H1 (cell line): ENCODE measurements at regions not wholly inside any gene's neighbourhood (a gene's known extent, or its start where the extent isn't known, plus 50 kb on each side); places are given as distances from the start of the nearest gene placed in this dataset.

Experiments
- CTCF ChIA-PET: fragments of 300-600 bp; sonication (Branson Sonifier 250); formaldehyde crosslinking; loops from one replicate; lab custom pipeline; 2021; ENCODE audit not compliant: partially characterized antibody; lab: Charles Lee
- POLR2A ChIA-PET: fragments of 300-600 bp; sonication (Branson Sonifier 250); formaldehyde crosslinking; loops from one replicate; lab custom pipeline; 2021; ENCODE audit warnings: inconsistent platforms; ENCODE audit not compliant: partially characterized antibody; lab: Charles Lee
- DNase-seq, 2 experiments: peaks; one replicate each; pipeline versions ENCODE4 v3.0.0 to v3.0.0-alpha.2; 2010 to 2022; ENCODE audit warnings: low spot score in 2 of 2, low read depth in 1 of 2, mixed read lengths in 1 of 2
- FAIRE-seq: peaks from 2 replicates; lab custom pipeline; 2011; peaks lifted over from hg19 to GRCh38; lab: Jason Lieb, UNC
- H2AFZ ChIP-seq: 2 replicates; pipeline ENCODE4 v1.8.1; 2012; ENCODE audit warnings: low read length, inconsistent platforms
- H2AK5ac ChIP-seq: 2 replicates; pipeline ENCODE4 v1.6.1; 2013; ENCODE audit warnings: low read depth, low read length
- H2BK120ac ChIP-seq: replicated peaks from 2 replicates; pipeline ENCODE3; 2013; ENCODE audit warnings: low read depth, low read length, inconsistent platforms
- H2BK12ac ChIP-seq: 2 replicates; pipeline ENCODE4 v1.6.1; 2013; ENCODE audit warnings: low read depth, low read length
- H2BK15ac ChIP-seq: 2 replicates; pipeline ENCODE4 v1.6.1; 2013; ENCODE audit warnings: low read length
- H2BK20ac ChIP-seq: 2 replicates; pipeline ENCODE4 v1.6.1; 2013; ENCODE audit warnings: low read length
- H2BK5ac ChIP-seq: 2 replicates; pipeline ENCODE4 v1.6.1; 2013; ENCODE audit warnings: low read depth, low read length
- H3K14ac ChIP-seq: 2 replicates; pipeline ENCODE4 v1.6.1; 2013; ENCODE audit warnings: inconsistent platforms; ENCODE audit not compliant: insufficient read length
- H3K18ac ChIP-seq: 2 replicates; pipeline ENCODE4 v1.6.1; 2013; ENCODE audit warnings: low read length; ENCODE audit errors: extremely low read depth
- H3K23ac ChIP-seq: 2 replicates; pipeline ENCODE4 v1.6.1; 2013; ENCODE audit warnings: inconsistent platforms; ENCODE audit not compliant: insufficient read length
- H3K23me2 ChIP-seq: 2 replicates; pipeline ENCODE4 v1.6.1; 2013; ENCODE audit warnings: low read depth, low read length
- H3K27ac ChIP-seq: 2 replicates; pipeline ENCODE4 v1.6.1; 2011; ENCODE audit warnings: low read depth, low read length, inconsistent platforms
- H3K27me3 ChIP-seq, 4 experiments: replicated peaks in 1 of 4; 1 replicate in 1 of 4; 2 replicates in 3 of 4; pipeline versions ENCODE4 v1.6.1 to v1.8.1; 2011 to 2013; ENCODE audit warnings: low read length in 3 of 4, mild to moderate bottlenecking in 3 of 4, inconsistent platforms in 2 of 4, mixed read lengths in 2 of 4, moderate library complexity in 1 of 4; ENCODE audit not compliant: control insufficient read depth in 3 of 4, insufficient read depth in 3 of 4; ENCODE audit errors: extremely low read depth in 1 of 4
- H3K36me3 ChIP-seq, 4 experiments: 2 replicates each; pipeline versions ENCODE4 v1.6.1 to v1.8.1; 2011 to 2013; ENCODE audit warnings: mild to moderate bottlenecking in 4 of 4, low read length in 3 of 4, moderate library complexity in 2 of 4, control low read depth in 1 of 4, inconsistent platforms in 1 of 4; ENCODE audit not compliant: insufficient read depth in 4 of 4, control insufficient read depth in 2 of 4
- H3K4ac ChIP-seq: replicated peaks from 2 replicates; pipeline ENCODE3; 2013; ENCODE audit warnings: low read length, low read depth, mixed read lengths, inconsistent platforms; ENCODE audit not compliant: insufficient read length
- H3K4me1 ChIP-seq, 4 experiments: replicated peaks in 1 of 4; 1 replicate in 1 of 4; 2 replicates in 3 of 4; pipeline versions ENCODE4 v1.6.1 to v1.8.1; 2011 to 2013; ENCODE audit warnings: low read length in 3 of 4, inconsistent platforms in 2 of 4, mixed read lengths in 1 of 4; ENCODE audit not compliant: insufficient read depth in 4 of 4, control insufficient read depth in 3 of 4
- H3K4me2 ChIP-seq, 2 experiments: 2 replicates each; pipeline versions ENCODE4 v1.6.1 to v1.8.1; 2011 to 2013; ENCODE audit warnings: low read depth in 2 of 2, low read length in 2 of 2, control low read depth in 1 of 2, inconsistent platforms in 1 of 2, mild to moderate bottlenecking in 1 of 2; ENCODE audit not compliant: insufficient read depth in 1 of 2
- H3K4me3 ChIP-seq, 4 experiments: fragments of 200-600, 300-600 bp in 1 of 4; sonication (generic), shearing (Covaris generic), sonication (Bioruptor Twin) in 1 of 4; 2 replicates each; pipeline versions ENCODE4 v1.5.1 to v1.8.1; 2011 to 2016; ENCODE audit warnings: low read length in 4 of 4, low read depth in 3 of 4, control low read depth in 2 of 4, inconsistent platforms in 2 of 4, mild to moderate bottlenecking in 2 of 4, mixed read lengths in 1 of 4, moderate library complexity in 1 of 4; ENCODE audit not compliant: insufficient read depth in 2 of 4; ENCODE audit errors: extremely low read depth in 1 of 4
- H3K56ac ChIP-seq: replicated peaks from 2 replicates; pipeline ENCODE3; 2013; ENCODE audit warnings: low read depth, mild to moderate bottlenecking, mixed read lengths, low read length, inconsistent platforms; ENCODE audit not compliant: insufficient read length
- H3K79me1 ChIP-seq: 2 replicates; pipeline ENCODE4 v1.6.1; 2013; ENCODE audit warnings: low read depth, low read length, control low read depth
- H3K79me2 ChIP-seq, 2 experiments: 2 replicates each; pipeline versions ENCODE4 v1.6.1 to v1.8.1; 2012 to 2013; ENCODE audit warnings: low read length in 2 of 2, mild to moderate bottlenecking in 2 of 2, inconsistent platforms in 1 of 2; ENCODE audit not compliant: insufficient read depth in 2 of 2, control insufficient read depth in 1 of 2
- H3K9ac ChIP-seq, 4 experiments: replicated peaks in 1 of 4; 1 replicate in 1 of 4; 2 replicates in 3 of 4; pipeline versions ENCODE4 v1.6.1 to v1.8.1; 2011 to 2013; ENCODE audit warnings: low read depth in 3 of 4, low read length in 3 of 4, control low read depth in 2 of 4, mild to moderate bottlenecking in 2 of 4, moderate library complexity in 2 of 4, inconsistent platforms in 1 of 4; ENCODE audit errors: extremely low read depth in 1 of 4
- H3K9me3 ChIP-seq, 2 experiments: 2 replicates each; pipeline versions ENCODE4 v1.6.1 to v1.8.1; 2012 to 2013; ENCODE audit warnings: mild to moderate bottlenecking in 2 of 2, moderate library complexity in 2 of 2, control low read depth in 1 of 2, inconsistent platforms in 1 of 2, low read depth in 1 of 2, low read length in 1 of 2, mixed read lengths in 1 of 2; ENCODE audit not compliant: insufficient read depth in 2 of 2
- H4K20me1 ChIP-seq, 2 experiments: replicated peaks in 1 of 2; 2 replicates each; pipeline versions ENCODE3 to v1.8.1; 2011 to 2013; ENCODE audit warnings: inconsistent platforms in 2 of 2, low read length in 2 of 2, mild to moderate bottlenecking in 1 of 2; ENCODE audit not compliant: insufficient read depth in 2 of 2, control insufficient read depth in 1 of 2
- H4K5ac ChIP-seq: 2 replicates; pipeline ENCODE4 v1.6.1; 2013; ENCODE audit warnings: low read length, low read depth, mixed read lengths, inconsistent platforms; ENCODE audit not compliant: insufficient read length
- H4K8ac ChIP-seq: 2 replicates; pipeline ENCODE4 v1.8.0; 2013; ENCODE audit warnings: mild to moderate bottlenecking, moderate library complexity, low read length, inconsistent platforms; ENCODE audit not compliant: insufficient read depth; ENCODE audit errors: extremely low read depth
- H4K91ac ChIP-seq: replicated peaks from 2 replicates; pipeline ENCODE3; 2013; ENCODE audit warnings: low read length, mixed read lengths, inconsistent platforms; ENCODE audit not compliant: insufficient read length
- JUND ChIP-seq: IDR thresholded peaks from 2 replicates; pipeline ENCODE4 v1.6.1; 2011; ENCODE audit warnings: mild to moderate bottlenecking, improper control_type of control experiment, low read length
- RNF2 ChIP-seq: fragments of 200-900, 300-1000 bp; sonication (generic); IDR thresholded peaks from 2 replicates; pipeline ENCODE4 v1.7.1; 2016; ENCODE audit warnings: borderline replicate concordance, low read depth, mild to moderate bottlenecking, antibody characterized with exemption, low read length; ENCODE audit not compliant: poor library complexity, severe bottlenecking; ENCODE audit errors: missing control alignments
- RXRA ChIP-seq: IDR thresholded peaks from 2 replicates; pipeline ENCODE4 v1.6.1; 2011; ENCODE audit warnings: low read depth, mild to moderate bottlenecking, low read length, moderate library complexity; ENCODE audit not compliant: insufficient read depth
- SP4 ChIP-seq: IDR thresholded peaks from 2 replicates; pipeline ENCODE4 v1.6.1; 2012; ENCODE audit warnings: low read length, inconsistent platforms
- ZNF274 ChIP-seq: IDR thresholded peaks from 2 replicates; pipeline ENCODE4 v1.7.0; 2012; ENCODE audit warnings: low read length, borderline replicate concordance; ENCODE audit errors: extremely low read depth
- WGBS, 2 experiments: shearing (Covaris generic) in 1 of 2; methylation state at CpG; one replicate each; pipeline versions ENCODE4 v1.1.6 to v1.1.7; 2013 to 2015; ENCODE audit warnings: low lambda C conversion rate in 2 of 2, mixed read lengths in 2 of 2, inconsistent platforms in 1 of 2, low coverage in 1 of 2, missing lambda C conversion rate in 1 of 2; ENCODE audit not compliant: insufficient replicate concordance in 2 of 2, insufficient coverage in 1 of 2, insufficient read length in 1 of 2; ENCODE audit errors: extremely low coverage in 1 of 2, missing lambda C conversion rate in 1 of 2; 5-methylcytosine and 5-hydroxymethylcytosine counted together

DNA sequence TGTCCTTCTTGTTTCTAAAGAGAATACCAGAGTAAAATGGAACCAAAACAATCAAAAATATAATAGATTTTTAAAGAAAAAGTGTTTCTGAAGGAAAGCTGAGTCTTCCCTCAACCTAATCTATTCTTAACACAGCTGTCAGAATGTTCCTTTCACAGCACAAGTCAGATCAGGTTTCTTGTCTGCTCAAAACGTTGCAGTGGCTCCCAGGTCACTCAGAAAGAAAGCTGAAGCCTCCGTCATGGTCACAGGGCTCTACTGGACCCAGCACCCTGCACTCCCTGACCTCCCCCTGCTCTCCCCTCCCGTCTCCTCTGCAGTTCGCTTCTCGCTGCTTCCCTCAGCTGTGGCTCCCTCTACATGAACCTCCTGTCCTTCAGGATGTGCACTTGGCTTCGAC is 90.7 kb upstream of the PTPRM start:
- no peak overlapping the region for H2BK120ac ChIP-seq
- no peaks in the 10 kb centered on the region for H3K27me3 ChIP-seq
- H3K14ac ChIP-seq: no peak overlapping the region
- no peak overlapping the region for H3K4me3 ChIP-seq
- H3K4ac ChIP-seq: no peak overlapping the region
- no peaks in the 10 kb centered on the region for H3K36me3 ChIP-seq
- H4K91ac ChIP-seq: no peak overlapping the region
- H3K4me1 ChIP-seq: no peaks in the 10 kb centered on the region
- TF ChIP-seq RXRA (no peak), JUND (no peak), RNF2 (no peak), SP4 (no peak), ZNF274 (no peak)
- H3K79me1 ChIP-seq: no peaks in the 10 kb centered on the region
- H3K4me2 ChIP-seq: no peak overlapping the region
- H3K9ac ChIP-seq: no peak overlapping the region
- no peaks in the 10 kb centered on the region for H3K79me2 ChIP-seq
- no peak overlapping the region for H2AK5ac ChIP-seq
- H3K56ac ChIP-seq: no peak overlapping the region
- ChIA-PET POLR2A (interaction anchor here (1.4 kb wide), 1 partner anchor 9 kb away, joined by 3 read pairs; no protein-coding TSS in a partner anchor), CTCF (interaction anchor here (1.1 to 1.9 kb wide), 3 partner anchors 24 to 203 kb away, joined by 4 to 12 read pairs (median 5); partner anchors contain the start of gene PTPRM)
- H2BK20ac ChIP-seq: no peak overlapping the region
- no peaks in the 10 kb centered on the region for H3K23me2 ChIP-seq
- H2AFZ ChIP-seq: no peak overlapping the region
- DNase-seq (no peak), FAIRE-seq (no peak)
- H2BK12ac ChIP-seq: no peak overlapping the region
- H2BK5ac ChIP-seq: no peak overlapping the region
- WGBS, 2 experiments: 57% methylated on average over 6 of the region's 6 CpGs; no CpG with 5 or more reads in 1 of the 2 experiments
- no peak overlapping the region for H3K23ac ChIP-seq
- H4K20me1 ChIP-seq: no peaks in the 10 kb centered on the region
- no peak overlapping the region for H3K18ac ChIP-seq
- H4K8ac ChIP-seq: no peak overlapping the region
- no peak overlapping the region for H4K5ac ChIP-seq
- no peak overlapping the region for H3K27ac ChIP-seq
- no peaks in the 10 kb centered on the region for H3K9me3 ChIP-seq
- H2BK15ac ChIP-seq: no peak overlapping the region
